IPS-18a (cell line): ENCODE measurements at regions not wholly inside any gene's neighbourhood (a gene's known extent, or its start where the extent isn't known, plus 50 kb on each side); places are given as distances from the start of the nearest gene placed in this dataset.

Source experiments
- H3K27ac ChIP-seq: one replicate; pipeline ENCODE4 v1.5.1; 2013; ENCODE audit warnings: low read length
- H3K27me3 ChIP-seq: one replicate; pipeline ENCODE4 v1.6.1; 2013; ENCODE audit warnings: mild to moderate bottlenecking, low read length; ENCODE audit not compliant: control insufficient read depth, insufficient read depth
- H3K36me3 ChIP-seq: one replicate; pipeline ENCODE4 v1.6.1; 2013; ENCODE audit warnings: low read depth, low read length; ENCODE audit not compliant: control insufficient read depth
- H3K4me1 ChIP-seq: one replicate; pipeline ENCODE4 v1.6.1; 2013; ENCODE audit warnings: low read depth, low read length; ENCODE audit not compliant: control insufficient read depth
- H3K4me3 ChIP-seq: one replicate; pipeline ENCODE4 v1.5.1; 2013; ENCODE audit warnings: low read length
- H3K9ac ChIP-seq: one replicate; pipeline ENCODE4 v1.6.1; 2013; ENCODE audit warnings: mild to moderate bottlenecking, low read length, moderate library complexity
- H3K9me3 ChIP-seq: one replicate; pipeline ENCODE4 v1.6.1; 2013; ENCODE audit warnings: low read depth, low read length; ENCODE audit not compliant: control insufficient read depth

- Histone ChIP-seq H3K4me3 (no peak overlapping the region), H3K9me3 (no peaks in the 10 kb centered on the region), H3K36me3 (no peaks in the 10 kb centered on the region), H3K9ac (no peak overlapping the region), H3K27ac (no peak overlapping the region), H3K4me1 (no peaks in the 10 kb centered on the region), H3K27me3 (no peaks in the 10 kb centered on the region)
Measured at GRCh38 chr12:4001841-4002240, 128.6 kb upstream of the PARP11 start.

- H3K36me3 ChIP-seq = no peaks in the 10 kb centered on the region
- H3K4me1 ChIP-seq = no peaks in the 10 kb centered on the region
- H3K9me3 ChIP-seq = no peaks in the 10 kb centered on the region
- no peak overlapping the region for H3K9ac ChIP-seq
- H3K27me3 ChIP-seq = no peaks in the 10 kb centered on the region
- H3K27ac ChIP-seq = no peak overlapping the region
- no peak overlapping the region for H3K4me3 ChIP-seq
Measured at GRCh38 chr12:4001031-4001430, 127.8 kb upstream of the PARP11 start.

- no peaks in the 10 kb centered on the region for H3K9me3 ChIP-seq
- no peaks in the 10 kb centered on the region for H3K4me1 ChIP-seq
- no peaks in the 10 kb centered on the region for H3K36me3 ChIP-seq
- no peaks in the 10 kb centered on the region for H3K27me3 ChIP-seq
- H3K4me3 ChIP-seq = no peak overlapping the region
- H3K9ac ChIP-seq = no peak overlapping the region
- no peak overlapping the region for H3K27ac ChIP-seq
Measured at GRCh38 chr12:3999904-4000303, 126.7 kb upstream of the PARP11 start.

GRCh38 chr12:3998968-3999792 is 126.0 kb upstream of the PARP11 start:
- Histone ChIP-seq H3K9ac (no peak overlapping the region), H3K4me3 (no peak overlapping the region), H3K27ac (no peak overlapping the region), H3K4me1 (no peaks in the 10 kb centered on the region), H3K36me3 (no peaks in the 10 kb centered on the region), H3K9me3 (no peaks in the 10 kb centered on the region), H3K27me3 (no peaks in the 10 kb centered on the region)

GRCh38 chr12:3998397-3998796 is 125.2 kb upstream of the PARP11 start:
- Histone ChIP-seq H3K9ac (no peak overlapping the region), H3K4me3 (no peak overlapping the region), H3K27me3 (no peaks in the 10 kb centered on the region), H3K36me3 (no peaks in the 10 kb centered on the region), H3K4me1 (no peaks in the 10 kb centered on the region), H3K27ac (no peak overlapping the region), H3K9me3 (no peaks in the 10 kb centered on the region)

- H3K27me3 ChIP-seq = no peaks in the 10 kb centered on the region
- no peaks in the 10 kb centered on the region for H3K4me1 ChIP-seq
- no peak overlapping the region for H3K27ac ChIP-seq
- H3K9ac ChIP-seq = no peak overlapping the region
- no peak overlapping the region for H3K4me3 ChIP-seq
- no peaks in the 10 kb centered on the region for H3K36me3 ChIP-seq
- H3K9me3 ChIP-seq = no peaks in the 10 kb centered on the region
Measured at GRCh38 chr12:3996322-3996721, 123.1 kb upstream of the PARP11 start.

- H3K9ac ChIP-seq = no peak overlapping the region
- no peaks in the 10 kb centered on the region for H3K4me1 ChIP-seq
- no peaks in the 10 kb centered on the region for H3K9me3 ChIP-seq
- no peaks in the 10 kb centered on the region for H3K27me3 ChIP-seq
- no peaks in the 10 kb centered on the region for H3K36me3 ChIP-seq
- no peak overlapping the region for H3K27ac ChIP-seq
- H3K4me3 ChIP-seq = no peak overlapping the region
Measured at GRCh38 chr12:3995306-3995705, 122.1 kb upstream of the PARP11 start.

GRCh38 chr12:3994500-3994899 is 121.3 kb upstream of the PARP11 start:
- no peaks in the 10 kb centered on the region for H3K36me3 ChIP-seq
- no peak overlapping the region for H3K27ac ChIP-seq
- no peaks in the 10 kb centered on the region for H3K4me1 ChIP-seq
- H3K9ac ChIP-seq = no peak overlapping the region
- H3K4me3 ChIP-seq = no peak overlapping the region
- H3K9me3 ChIP-seq = no peaks in the 10 kb centered on the region
- H3K27me3 ChIP-seq = no peaks in the 10 kb centered on the region

- Histone ChIP-seq H3K9me3 (no peaks in the 10 kb centered on the region), H3K27me3 (no peaks in the 10 kb centered on the region), H3K27ac (no peak overlapping the region), H3K4me1 (no peaks in the 10 kb centered on the region), H3K9ac (no peak overlapping the region), H3K4me3 (no peak overlapping the region), H3K36me3 (no peaks in the 10 kb centered on the region)
Measured at GRCh38 chr12:3992945-3993344, 119.7 kb upstream of the PARP11 start.

- no peaks in the 10 kb centered on the region for H3K36me3 ChIP-seq
- no peaks in the 10 kb centered on the region for H3K27me3 ChIP-seq
- H3K4me1 ChIP-seq = no peaks in the 10 kb centered on the region
- H3K9ac ChIP-seq = no peak overlapping the region
- H3K27ac ChIP-seq = no peak overlapping the region
- H3K9me3 ChIP-seq = no peaks in the 10 kb centered on the region
- H3K4me3 ChIP-seq = no peak overlapping the region
Measured at GRCh38 chr12:3991798-3992580, 118.8 kb upstream of the PARP11 start.

- Histone ChIP-seq H3K4me1 (no peaks in the 10 kb centered on the region), H3K9ac (no peak overlapping the region), H3K27ac (no peak overlapping the region), H3K4me3 (no peak overlapping the region), H3K9me3 (no peaks in the 10 kb centered on the region), H3K36me3 (no peaks in the 10 kb centered on the region), H3K27me3 (no peaks in the 10 kb centered on the region)
Measured at GRCh38 chr12:3990501-3991280, 117.5 kb upstream of the PARP11 start.
